ENCODE measurements at regions not wholly inside any gene's neighbourhood (a gene's known extent, or its start where the extent isn't known, plus 50 kb on each side); places are given as distances from the start of the nearest gene placed in this dataset.

- Histone ChIP-seq H3K4me1 (no peaks in the 10 kb centered on the region), H3K27ac (no peak overlapping the region), H3K9me3 (no peaks in the 10 kb centered on the region), H3K4me3 (no peak overlapping the region), H3K36me3 (no peaks in the 10 kb centered on the region), H3K27me3 (no peaks in the 10 kb centered on the region)
- TF ChIP-seq, protein P1, sequence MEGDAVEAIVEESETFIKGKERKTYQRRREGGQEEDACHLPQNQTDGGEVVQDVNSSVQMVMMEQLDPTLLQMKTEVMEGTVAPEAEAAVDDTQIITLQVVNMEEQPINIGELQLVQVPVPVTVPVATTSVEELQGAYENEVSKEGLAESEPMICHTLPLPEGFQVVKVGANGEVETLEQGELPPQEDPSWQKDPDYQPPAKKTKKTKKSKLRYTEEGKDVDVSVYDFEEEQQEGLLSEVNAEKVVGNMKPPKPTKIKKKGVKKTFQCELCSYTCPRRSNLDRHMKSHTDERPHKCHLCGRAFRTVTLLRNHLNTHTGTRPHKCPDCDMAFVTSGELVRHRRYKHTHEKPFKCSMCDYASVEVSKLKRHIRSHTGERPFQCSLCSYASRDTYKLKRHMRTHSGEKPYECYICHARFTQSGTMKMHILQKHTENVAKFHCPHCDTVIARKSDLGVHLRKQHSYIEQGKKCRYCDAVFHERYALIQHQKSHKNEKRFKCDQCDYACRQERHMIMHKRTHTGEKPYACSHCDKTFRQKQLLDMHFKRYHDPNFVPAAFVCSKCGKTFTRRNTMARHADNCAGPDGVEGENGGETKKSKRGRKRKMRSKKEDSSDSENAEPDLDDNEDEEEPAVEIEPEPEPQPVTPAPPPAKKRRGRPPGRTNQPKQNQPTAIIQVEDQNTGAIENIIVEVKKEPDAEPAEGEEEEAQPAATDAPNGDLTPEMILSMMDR (IDR thresholded peaks at IDR 0.05) = no peak
- intact Hi-C loops (cut with DNase I) = no loop called here
- no peak for DNase-seq
- ATAC-seq = no peak
These were observed 475.5 kb downstream of the QKI start for GRCh38 chr6:163889904-163890514.

GRCh38 chr6:163888030-163888819 lies 473.7 kb downstream of the QKI start:
- intact Hi-C loops (cut with DNase I) = no loop called here
- Histone ChIP-seq H3K36me3 (no peaks in the 10 kb centered on the region), H3K9me3 (no peaks in the 10 kb centered on the region), H3K27me3 (no peaks in the 10 kb centered on the region), H3K27ac (no peak overlapping the region), H3K4me1 (no peaks in the 10 kb centered on the region), H3K4me3 (no peak overlapping the region)
- no peak for DNase-seq
- no peak for ATAC-seq
- TF ChIP-seq, protein P1 (IDR thresholded peaks at IDR 0.05) = no peak

DNA sequence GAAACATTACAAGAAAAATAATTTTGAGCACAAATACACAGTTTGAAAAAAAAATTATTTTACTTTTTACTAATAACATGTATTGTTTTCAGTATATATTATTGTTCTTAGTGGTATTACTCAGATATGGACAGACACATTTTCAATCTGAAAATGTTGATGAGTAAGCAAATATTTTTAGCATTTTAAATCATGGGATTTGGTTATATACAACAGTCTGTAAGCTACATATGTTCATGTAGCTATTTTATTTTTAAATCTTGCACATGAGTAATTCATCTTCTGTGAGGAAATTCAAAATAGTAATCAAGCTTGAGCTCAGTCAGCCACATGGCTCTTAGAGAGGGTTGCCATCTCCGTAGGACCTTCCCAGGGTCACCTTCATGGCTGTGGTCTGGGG lies 471.9 kb downstream of the QKI start:
- intact Hi-C loops (cut with DNase I) = no loop called here
- DNase-seq = no peak
- no peaks in the 10 kb centered on the region for H3K4me1 ChIP-seq
- no peak for ATAC-seq
- H3K9me3 ChIP-seq = no peaks in the 10 kb centered on the region
- no peaks in the 10 kb centered on the region for H3K36me3 ChIP-seq
- H3K27ac ChIP-seq = no peak overlapping the region
- TF ChIP-seq, protein P1 (IDR thresholded peaks at IDR 0.05) = no peak
- no peaks in the 10 kb centered on the region for H3K27me3 ChIP-seq
- H3K4me3 ChIP-seq = no peak overlapping the region

- intact Hi-C loops (cut with DNase I) = no loop called here
- Histone ChIP-seq H3K36me3 (no peaks in the 10 kb centered on the region), H3K4me1 (no peaks in the 10 kb centered on the region), H3K9me3 (no peaks in the 10 kb centered on the region), H3K4me3 (no peak overlapping the region), H3K27me3 (no peaks in the 10 kb centered on the region), H3K27ac (no peak overlapping the region)
- TF ChIP-seq, protein P1 (IDR thresholded peaks at IDR 0.05) = no peak
- DNase-seq (no peak), ATAC-seq (no peak)
These were observed 469.5 kb downstream of the QKI start for GRCh38 chr6:163883984-163884383.

- Histone ChIP-seq H3K36me3 (no peaks in the 10 kb centered on the region), H3K27ac (no peak overlapping the region), H3K9me3 (no peaks in the 10 kb centered on the region), H3K4me3 (no peak overlapping the region), H3K27me3 (no peaks in the 10 kb centered on the region), H3K4me1 (no peaks in the 10 kb centered on the region)
- DNase-seq = no peak
- TF ChIP-seq, protein P1 (IDR thresholded peaks at IDR 0.05) = no peak
- intact Hi-C loops (cut with DNase I) = no loop called here
- no peak for ATAC-seq
These were observed 464.2 kb downstream of the QKI start for GRCh38 chr6:163878698-163879097.
